ENCODE measurements at regions not wholly inside any gene's neighbourhood (a gene's known extent, or its start where the extent isn't known, plus 50 kb on each side); places are given as distances from the start of the nearest gene placed in this dataset.
"Not testable (repeated sequence)": the region's sequence is repeated elsewhere in the genome, so short reads cannot be mapped to it uniquely, and the experiment has no call there.

DNA sequence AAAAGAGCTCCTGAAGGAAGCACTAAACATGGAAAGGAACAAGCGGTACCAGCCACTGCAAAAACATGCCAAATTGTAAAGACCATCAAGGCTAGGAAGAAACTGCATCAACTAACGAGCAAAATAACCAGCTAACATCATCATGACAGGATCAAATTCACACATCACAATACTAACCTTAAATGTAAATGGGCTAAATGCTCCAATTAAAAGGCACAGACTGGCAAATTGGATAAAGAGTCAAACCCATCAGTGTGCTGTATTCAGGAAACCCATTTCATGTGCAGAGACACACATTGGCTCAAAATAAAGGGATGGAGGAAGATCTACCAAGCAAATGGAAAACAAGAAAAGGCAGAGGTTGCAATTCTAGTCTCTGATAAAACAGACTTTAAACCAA lies 69.7 kb upstream of the CCT8L2 start:
- H3K4me1 ChIP-seq; ATAC-seq; H3K27ac ChIP-seq; H3K36me3 ChIP-seq; H3K4me3 ChIP-seq; H3K9me3 ChIP-seq; H3K27me3 ChIP-seq; DNase-seq; intact Hi-C loops (cut with DNase I): not testable (repeated sequence)

DNA sequence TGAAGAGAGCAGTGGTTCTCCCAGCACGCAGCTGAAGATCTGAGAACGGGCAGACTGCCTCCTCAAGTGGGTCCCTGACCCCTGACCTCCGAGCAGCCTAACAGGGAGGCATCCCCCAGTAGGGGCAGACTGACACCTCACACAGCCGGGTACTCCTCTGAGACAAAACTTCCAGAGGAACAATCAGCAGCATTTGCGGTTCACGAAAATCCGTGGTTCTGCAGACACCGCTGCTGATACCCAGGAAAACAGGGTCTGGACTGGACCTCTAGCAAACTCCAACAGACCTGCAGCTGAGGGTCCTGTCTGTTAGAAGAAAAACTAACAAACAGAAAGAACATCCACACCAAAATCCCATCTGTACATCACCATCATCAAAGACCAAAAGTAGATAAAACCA lies 68.4 kb upstream of the CCT8L2 start:
- H3K27ac ChIP-seq; H3K4me3 ChIP-seq; DNase-seq; H3K9me3 ChIP-seq; intact Hi-C loops (cut with DNase I); H3K4me1 ChIP-seq; ATAC-seq; H3K27me3 ChIP-seq; H3K36me3 ChIP-seq: not testable (repeated sequence)

DNA sequence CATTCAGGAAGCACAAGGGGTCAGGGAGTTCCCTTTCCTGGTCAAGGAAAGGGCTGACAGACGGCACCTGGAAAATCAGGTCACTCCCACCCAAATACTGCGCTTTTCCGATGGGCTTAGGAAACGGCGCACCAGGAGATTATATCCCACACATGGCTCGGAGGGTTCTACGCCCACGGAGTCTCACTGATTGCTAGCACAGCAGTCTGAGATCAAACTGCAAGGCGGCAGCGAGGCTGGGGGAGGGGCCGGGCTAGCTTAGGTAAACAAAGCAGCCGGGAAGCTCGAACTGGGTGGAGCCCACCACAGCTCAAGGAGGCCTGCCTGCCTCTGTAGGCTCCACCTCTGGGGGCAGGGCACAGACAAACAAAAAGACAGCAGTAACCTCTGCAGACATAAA lies 68.0 kb upstream of the CCT8L2 start:
- H3K9me3 ChIP-seq; intact Hi-C loops (cut with DNase I); H3K4me1 ChIP-seq; H3K27me3 ChIP-seq; ATAC-seq; H3K4me3 ChIP-seq; H3K27ac ChIP-seq; H3K36me3 ChIP-seq; DNase-seq: not testable (repeated sequence)

- H3K27me3 ChIP-seq; H3K36me3 ChIP-seq; DNase-seq; H3K4me1 ChIP-seq; H3K4me3 ChIP-seq; ATAC-seq; H3K27ac ChIP-seq; H3K9me3 ChIP-seq; intact Hi-C loops (cut with DNase I): not testable (repeated sequence)
Measured at GRCh38 chr22:16659273-16659834, 66.7 kb upstream of the CCT8L2 start.

- no peak overlapping the region for H3K4me3 ChIP-seq
- DNase-seq: no peak
- TF ChIP-seq, protein P1, sequence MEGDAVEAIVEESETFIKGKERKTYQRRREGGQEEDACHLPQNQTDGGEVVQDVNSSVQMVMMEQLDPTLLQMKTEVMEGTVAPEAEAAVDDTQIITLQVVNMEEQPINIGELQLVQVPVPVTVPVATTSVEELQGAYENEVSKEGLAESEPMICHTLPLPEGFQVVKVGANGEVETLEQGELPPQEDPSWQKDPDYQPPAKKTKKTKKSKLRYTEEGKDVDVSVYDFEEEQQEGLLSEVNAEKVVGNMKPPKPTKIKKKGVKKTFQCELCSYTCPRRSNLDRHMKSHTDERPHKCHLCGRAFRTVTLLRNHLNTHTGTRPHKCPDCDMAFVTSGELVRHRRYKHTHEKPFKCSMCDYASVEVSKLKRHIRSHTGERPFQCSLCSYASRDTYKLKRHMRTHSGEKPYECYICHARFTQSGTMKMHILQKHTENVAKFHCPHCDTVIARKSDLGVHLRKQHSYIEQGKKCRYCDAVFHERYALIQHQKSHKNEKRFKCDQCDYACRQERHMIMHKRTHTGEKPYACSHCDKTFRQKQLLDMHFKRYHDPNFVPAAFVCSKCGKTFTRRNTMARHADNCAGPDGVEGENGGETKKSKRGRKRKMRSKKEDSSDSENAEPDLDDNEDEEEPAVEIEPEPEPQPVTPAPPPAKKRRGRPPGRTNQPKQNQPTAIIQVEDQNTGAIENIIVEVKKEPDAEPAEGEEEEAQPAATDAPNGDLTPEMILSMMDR (IDR thresholded peaks at IDR 0.05): no peak
- H3K36me3 ChIP-seq: no peaks in the 10 kb centered on the region
- no peaks in the 10 kb centered on the region for H3K27me3 ChIP-seq
- intact Hi-C loops (cut with DNase I): no loop called here
- H3K27ac ChIP-seq: no peak overlapping the region
- no peak for ATAC-seq
- H3K9me3 ChIP-seq: no peaks in the 10 kb centered on the region
- H3K4me1 ChIP-seq: no peaks in the 10 kb centered on the region
Measured at GRCh38 chr22:16658068-16658467, 65.5 kb upstream of the CCT8L2 start.

DNA sequence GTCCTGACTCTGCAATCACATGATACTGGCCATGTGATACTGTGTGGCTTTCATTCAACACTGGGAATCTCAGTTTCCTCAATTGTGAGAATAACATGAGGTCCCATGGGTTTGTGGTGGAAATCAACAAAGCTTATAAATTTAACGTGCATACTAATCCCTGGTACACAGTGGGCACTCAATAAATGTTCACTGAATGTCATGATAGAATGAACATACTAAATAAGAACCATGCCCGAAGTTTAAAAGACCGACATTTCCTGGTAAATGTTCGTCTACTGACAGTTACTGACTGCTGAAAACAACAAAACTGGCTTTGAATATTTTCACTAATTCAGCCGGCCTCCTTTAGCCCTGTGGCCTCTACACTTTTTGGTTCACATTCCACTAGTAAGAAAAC lies 62.3 kb upstream of the CCT8L2 start:
- H3K27me3 ChIP-seq: no peaks in the 10 kb centered on the region
- H3K4me3 ChIP-seq: no peak overlapping the region
- TF ChIP-seq, protein P1 (IDR thresholded peaks at IDR 0.05): no peak
- H3K27ac ChIP-seq: no peak overlapping the region
- ATAC-seq: no peak
- intact Hi-C loops (cut with DNase I): no loop called here
- DNase-seq: no peak
- no peaks in the 10 kb centered on the region for H3K36me3 ChIP-seq
- H3K4me1 ChIP-seq: no peaks in the 10 kb centered on the region
- H3K9me3 ChIP-seq: peaks cover 0 to 21% of the 10 kb centered on the region in 2 donors

DNA sequence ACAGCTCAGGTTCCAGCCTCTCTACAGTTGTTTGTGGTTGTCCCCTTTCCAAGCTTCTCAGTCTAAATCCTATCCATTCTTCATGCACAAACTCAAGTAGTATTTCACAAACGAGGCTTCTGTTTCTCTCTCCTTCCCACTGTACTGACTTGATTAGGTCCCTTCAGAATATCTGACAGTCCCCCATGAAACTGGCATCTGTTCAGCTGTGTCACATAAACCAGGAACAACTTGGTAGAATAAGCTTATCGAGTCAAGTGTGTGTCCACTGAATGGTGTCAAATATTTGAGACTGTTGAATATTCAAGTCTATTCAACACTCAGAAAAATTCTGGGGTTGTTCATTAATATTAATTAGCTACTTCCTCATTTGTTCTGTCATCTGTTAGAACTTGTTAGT lies 61.7 kb upstream of the CCT8L2 start:
- H3K27me3 ChIP-seq; H3K4me3 ChIP-seq; H3K27ac ChIP-seq; DNase-seq; H3K4me1 ChIP-seq; ATAC-seq; intact Hi-C loops (cut with DNase I); H3K36me3 ChIP-seq: not testable (repeated sequence)
- peaks cover 0 to 21% of the 10 kb centered on the region in 2 donors for H3K9me3 ChIP-seq

GRCh38 chr22:16653222-16653621 lies 60.6 kb upstream of the CCT8L2 start:
- H3K27ac ChIP-seq; H3K36me3 ChIP-seq; H3K4me1 ChIP-seq; H3K4me3 ChIP-seq; H3K27me3 ChIP-seq; DNase-seq; intact Hi-C loops (cut with DNase I); ATAC-seq: not testable (repeated sequence)
- peaks cover 0 to 21% of the 10 kb centered on the region in 2 donors for H3K9me3 ChIP-seq

Data from left lung (tissue), 4 donors.